ENCODE measurements at regions not wholly inside any gene's neighbourhood (a gene's known extent, or its start where the extent isn't known, plus 50 kb on each side); places are given as distances from the start of the nearest gene placed in this dataset.

- TF ChIP-seq CTCF (IDR thresholded peaks at IDR 0.05) (no peak), POLR2A (IDR thresholded peaks at IDR 0.05) (no peak)
Observed at GRCh38 chr2:121831841-121832240, 76.4 kb downstream of the TSN start.

Data from Peyer's patch (tissue), 4 donors.